ENCODE measurements at regions not wholly inside any gene's neighbourhood (a gene's known extent, or its start where the extent isn't known, plus 50 kb on each side); places are given as distances from the start of the nearest gene placed in this dataset.

DNA sequence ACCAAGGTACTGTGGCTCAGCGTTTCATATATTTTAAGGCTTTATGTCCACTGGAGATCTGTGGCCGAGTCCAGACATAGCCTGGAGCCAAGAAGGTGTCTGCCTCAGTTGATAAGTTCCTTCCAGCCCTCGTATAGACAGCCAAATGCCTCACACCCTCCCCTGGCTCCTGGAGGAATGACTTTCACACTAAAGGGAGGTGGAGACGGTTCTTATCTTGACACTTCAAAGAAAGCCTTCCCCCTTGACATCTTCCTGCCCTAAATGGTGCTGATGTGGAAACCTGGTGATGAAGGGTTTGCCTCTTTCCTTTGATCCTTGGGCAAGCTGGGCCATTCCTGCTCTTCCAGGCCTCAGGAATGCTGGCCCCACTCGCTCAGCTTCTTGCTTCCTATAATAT, 474.8 kb upstream of the TBX3 start:
- TF ChIP-seq, protein P1, sequence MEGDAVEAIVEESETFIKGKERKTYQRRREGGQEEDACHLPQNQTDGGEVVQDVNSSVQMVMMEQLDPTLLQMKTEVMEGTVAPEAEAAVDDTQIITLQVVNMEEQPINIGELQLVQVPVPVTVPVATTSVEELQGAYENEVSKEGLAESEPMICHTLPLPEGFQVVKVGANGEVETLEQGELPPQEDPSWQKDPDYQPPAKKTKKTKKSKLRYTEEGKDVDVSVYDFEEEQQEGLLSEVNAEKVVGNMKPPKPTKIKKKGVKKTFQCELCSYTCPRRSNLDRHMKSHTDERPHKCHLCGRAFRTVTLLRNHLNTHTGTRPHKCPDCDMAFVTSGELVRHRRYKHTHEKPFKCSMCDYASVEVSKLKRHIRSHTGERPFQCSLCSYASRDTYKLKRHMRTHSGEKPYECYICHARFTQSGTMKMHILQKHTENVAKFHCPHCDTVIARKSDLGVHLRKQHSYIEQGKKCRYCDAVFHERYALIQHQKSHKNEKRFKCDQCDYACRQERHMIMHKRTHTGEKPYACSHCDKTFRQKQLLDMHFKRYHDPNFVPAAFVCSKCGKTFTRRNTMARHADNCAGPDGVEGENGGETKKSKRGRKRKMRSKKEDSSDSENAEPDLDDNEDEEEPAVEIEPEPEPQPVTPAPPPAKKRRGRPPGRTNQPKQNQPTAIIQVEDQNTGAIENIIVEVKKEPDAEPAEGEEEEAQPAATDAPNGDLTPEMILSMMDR (IDR thresholded peaks at IDR 0.05) = no peak
- TF ChIP-seq POLR2A (IDR thresholded peaks at IDR 0.05) = no peak
